Adrenal gland (tissue), 9 donors: ENCODE measurements at regions not wholly inside any gene's neighbourhood (a gene's known extent, or its start where the extent isn't known, plus 50 kb on each side); places are given as distances from the start of the nearest gene placed in this dataset.
"Not testable (repeated sequence)": the region's sequence is repeated elsewhere in the genome, so short reads cannot be mapped to it uniquely, and the experiment has no call there.

Experiments
- DNase-seq, 7 donors: peaks; one replicate each; pipeline ENCODE4 v3.0.0-alpha.2; 2019 to 2020
- H3K27ac ChIP-seq, 5 donors: fragments of 200-600 bp; sonication (generic) in 4 of 5; 1 replicate in 3 of 5; 2 replicates in 2 of 5; pipeline versions ENCODE4 v1.5.1 to v1.8.0; 2016 to 2020; ENCODE audit warnings: mild to moderate bottlenecking in 1 of 5
- H3K27me3 ChIP-seq: fragments of 200-600 bp; 2 replicates; pipeline ENCODE4 v1.8.0; 2021
- H3K36me3 ChIP-seq, 2 donors: fragments of 200-600 bp; replicated peaks in 1 of 2; 1 replicate in 1 of 2; 2 replicates in 1 of 2; pipeline versions ENCODE4 v1.5.1 to v1.8.0; 2018 to 2022
- H3K4me1 ChIP-seq, 2 donors: fragments of 200-600 bp; replicated peaks in 1 of 2; 1 replicate in 1 of 2; 2 replicates in 1 of 2; pipeline versions ENCODE4 v1.5.1 to v1.8.0; 2018 to 2021
- H3K4me3 ChIP-seq, 4 donors: fragments of 200-600 bp; sonication (generic) in 3 of 4; one replicate each; pipeline ENCODE4 v1.5.1; 2016 to 2018
- H3K9me3 ChIP-seq, 3 donors: fragments of 200-600 bp; sonication (generic) in 1 of 3; replicated peaks in 1 of 3; 1 replicate in 2 of 3; 2 replicates in 1 of 3; pipeline versions ENCODE4 v1.5.1 to v1.8.0; 2016 to 2021
- CTCF ChIP-seq, 6 experiments: fragments of 450-650 bp in 4 of 6; fragments of 200-600 bp in 2 of 6; sonication (generic) in 1 of 6; IDR thresholded peaks; 1 replicate in 5 of 6; 2 replicates in 1 of 6; pipeline versions ENCODE4 v1.5.1 to v1.8.0; 2016 to 2021; ENCODE audit warnings: antibody characterized with exemption in 6 of 6, mild to moderate bottlenecking in 2 of 6, moderate library complexity in 1 of 6
- POLR2A ChIP-seq, 2 donors: fragments of 450-650 bp; IDR thresholded peaks; one replicate each; pipeline ENCODE4 v1.6.1; 2017; ENCODE audit warnings: antibody characterized with exemption in 2 of 2, mild to moderate bottlenecking in 2 of 2, moderate library complexity in 1 of 2
- WGBS, 4 donors: extraction: QIAGEN DNeasy Blood & Tissue Kit in 2 of 4; methylation state at CpG; one replicate each; pipeline versions ENCODE4 v1.1.5 to v1.1.7; 2013 to 2017; 5-methylcytosine and 5-hydroxymethylcytosine counted together
- intact Hi-C, 2 donors: fragments of 100-400 bp; cut with DNase I; formaldehyde crosslinking; loops; one replicate each; pipeline versions ENCODE4 v1.14.1 to v1.15.0; 2022 to 2023
- donor health status: healthy with polysubstance abuse.
- donor health status: Bipolar disorder and iron deficiency.
- donor health status: DM: yes; HTN: yes; CAD: no.
- donor health status: DM: no; HTN: no; CAD: no.
- donor health status: DM: no; HTN: no; CAD: no.

- no peak for DNase-seq
- no peaks in the 10 kb centered on the region for H3K36me3 ChIP-seq
- no peak overlapping the region for H3K4me3 ChIP-seq
- H3K27ac ChIP-seq: no peak overlapping the region
- peaks cover 0 to 6% (median 0%) of the 10 kb centered on the region in 3 donors for H3K9me3 ChIP-seq
- H3K27me3 ChIP-seq: no peaks in the 10 kb centered on the region
- 71 to 77% (median 73%) methylated on average over 2 of the region's 2 CpGs for WGBS, 4 donors
- intact Hi-C loops: no loop called here
- H3K4me1 ChIP-seq: no peaks in the 10 kb centered on the region
- TF ChIP-seq CTCF (IDR thresholded peaks at IDR 0.05) (no peak), POLR2A (IDR thresholded peaks at IDR 0.05) (no peak)
Measured at GRCh38 chr10:65110009-65110408, 1588.8 kb downstream of the REEP3 start.

- H3K27me3 ChIP-seq, H3K27ac ChIP-seq, H3K4me1 ChIP-seq, DNase-seq, H3K9me3 ChIP-seq, H3K4me3 ChIP-seq, intact Hi-C loops, H3K36me3 ChIP-seq: not testable (repeated sequence)
- 68 to 72% (median 69%) methylated on average over 6 of the region's 6 CpGs for WGBS, 4 donors
Measured at GRCh38 chr10:65111059-65111458, 1589.9 kb downstream of the REEP3 start.

GRCh38 chr10:65112573-65112972 lies 1591.4 kb downstream of the REEP3 start:
- no peaks in the 10 kb centered on the region for H3K4me1 ChIP-seq
- H3K36me3 ChIP-seq: no peaks in the 10 kb centered on the region
- DNase-seq: no peak
- WGBS, 4 donors: 66 to 80% (median 74%) methylated on average over 4 of the region's 4 CpGs
- no peak overlapping the region for H3K4me3 ChIP-seq
- intact Hi-C loops: no loop called here
- no peak for TF ChIP-seq CTCF (IDR thresholded peaks at IDR 0.05)
- TF ChIP-seq POLR2A (IDR thresholded peaks at IDR 0.05): no peak
- no peaks in the 10 kb centered on the region for H3K9me3 ChIP-seq
- no peak overlapping the region for H3K27ac ChIP-seq
- H3K27me3 ChIP-seq: no peaks in the 10 kb centered on the region

GRCh38 chr10:65123120-65123519 lies 1601.9 kb downstream of the REEP3 start:
- WGBS, 4 donors: 63 to 76% (median 63%) methylated on average over 1 of the region's 1 CpG
- no peaks in the 10 kb centered on the region for H3K36me3 ChIP-seq
- no peaks in the 10 kb centered on the region for H3K27me3 ChIP-seq
- no peak for DNase-seq
- no peaks in the 10 kb centered on the region for H3K9me3 ChIP-seq
- intact Hi-C loops: no loop called here
- no peak overlapping the region for H3K4me3 ChIP-seq
- no peak for TF ChIP-seq POLR2A (IDR thresholded peaks at IDR 0.05)
- no peak for TF ChIP-seq CTCF (IDR thresholded peaks at IDR 0.05)
- no peaks in the 10 kb centered on the region for H3K4me1 ChIP-seq
- no peak overlapping the region for H3K27ac ChIP-seq

- Histone ChIP-seq H3K4me1 (no peaks in the 10 kb centered on the region), H3K9me3 (no peaks in the 10 kb centered on the region), H3K27ac (no peak overlapping the region), H3K27me3 (no peaks in the 10 kb centered on the region), H3K36me3 (no peaks in the 10 kb centered on the region), H3K4me3 (no peak overlapping the region)
- intact Hi-C loops: no loop called here
- DNase-seq: no peak
- WGBS, 4 donors: 56 to 77% (median 65%) methylated on average over 2 of the region's 2 CpGs
- TF ChIP-seq CTCF (IDR thresholded peaks at IDR 0.05): no peak
- no peak for TF ChIP-seq POLR2A (IDR thresholded peaks at IDR 0.05)
Measured at GRCh38 chr10:65125212-65125611, 1604.0 kb downstream of the REEP3 start.
